NCI-H2227 treated with DMSO at 0.1 percent for 48 hours (cell line): ENCODE measurements at regions not wholly inside any gene's neighbourhood (a gene's known extent, or its start where the extent isn't known, plus 50 kb on each side); places are given as distances from the start of the nearest gene placed in this dataset.

Experiments
- DNase-seq: peaks from one replicate; lab custom pipeline; 2025; lab: John Stamatoyannopoulos, UW

- DNase-seq, result no peak
Measured at GRCh38 chr5:141778206-141778605, 96.2 kb upstream of the ARAP3 start.

GRCh38 chr5:141777711-141778110, 95.7 kb upstream of the ARAP3 start:
- no peak for DNase-seq

GRCh38 chr5:141777130-141777529, 95.1 kb upstream of the ARAP3 start:
- DNase-seq, result no peak

GRCh38 chr5:141773779-141774562, 91.9 kb upstream of the ARAP3 start:
- no peak for DNase-seq

- DNase-seq, result no peak
Measured at GRCh38 chr5:141772281-141772680, 90.3 kb upstream of the ARAP3 start.

GRCh38 chr5:141771562-141771961, 89.5 kb upstream of the ARAP3 start:
- DNase-seq, result no peak

- DNase-seq, result peak; percentile 31
Measured at GRCh38 chr5:141771031-141771430, 89.0 kb upstream of the ARAP3 start.

GRCh38 chr5:141769671-141770070, 87.6 kb upstream of the ARAP3 start:
- no peak for DNase-seq

- DNase-seq, result no peak
Measured at GRCh38 chr5:141767671-141768070, 85.6 kb upstream of the ARAP3 start.

- DNase-seq, result no peak
Measured at GRCh38 chr5:141765896-141766551, 84.0 kb upstream of the ARAP3 start.

GRCh38 chr5:141763541-141763940, 81.5 kb upstream of the ARAP3 start:
- peak; percentile 42 for DNase-seq

- DNase-seq, result no peak
Measured at GRCh38 chr5:141762790-141763368, 80.8 kb upstream of the ARAP3 start.

- DNase-seq, result no peak
Measured at GRCh38 chr5:141762316-141762715, 80.3 kb upstream of the ARAP3 start.

- no peak for DNase-seq
Measured at GRCh38 chr5:141760753-141761152, 78.7 kb upstream of the ARAP3 start.

- no peak for DNase-seq
Measured at GRCh38 chr5:141760193-141760592, 78.2 kb upstream of the ARAP3 start.

GRCh38 chr5:141758310-141758998, 76.4 kb upstream of the ARAP3 start:
- DNase-seq, result no peak

GRCh38 chr5:141757402-141757801, 75.4 kb upstream of the ARAP3 start:
- no peak for DNase-seq

- DNase-seq, result no peak
Measured at GRCh38 chr5:141756196-141756595, 74.2 kb upstream of the ARAP3 start.

- DNase-seq, result no peak
Measured at GRCh38 chr5:141753971-141754713, 72.1 kb upstream of the ARAP3 start.

- DNase-seq, result no peak
Measured at GRCh38 chr5:141753143-141753970, 71.3 kb upstream of the ARAP3 start.
